ENCODE measurements at regions not wholly inside any gene's neighbourhood (a gene's known extent, or its start where the extent isn't known, plus 50 kb on each side); places are given as distances from the start of the nearest gene placed in this dataset.
"Not testable (repeated sequence)": the region's sequence is repeated elsewhere in the genome, so short reads cannot be mapped to it uniquely, and the experiment has no call there.

DNA sequence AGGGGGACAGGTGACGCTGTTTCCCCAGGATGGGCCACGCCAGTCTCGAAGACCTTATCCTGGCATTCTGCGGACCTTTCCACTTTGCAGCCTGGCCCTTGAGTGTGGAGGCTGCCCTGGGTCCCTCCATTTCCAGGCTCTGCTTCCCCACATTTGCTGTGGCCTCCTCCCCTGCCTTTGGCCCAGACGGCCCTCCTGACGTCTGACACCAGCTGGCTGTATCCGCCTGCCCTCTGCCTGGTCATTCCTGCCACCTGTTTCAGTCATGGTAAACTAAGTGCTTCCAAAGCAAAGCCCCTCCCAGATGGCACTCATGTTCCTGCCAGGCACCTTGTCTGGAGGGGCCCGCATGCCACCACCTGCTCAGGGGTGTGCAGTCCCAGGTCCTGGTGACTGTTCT lies 95.1 kb downstream of the ASB1 start:
- DNase-seq, result no peak

DNA sequence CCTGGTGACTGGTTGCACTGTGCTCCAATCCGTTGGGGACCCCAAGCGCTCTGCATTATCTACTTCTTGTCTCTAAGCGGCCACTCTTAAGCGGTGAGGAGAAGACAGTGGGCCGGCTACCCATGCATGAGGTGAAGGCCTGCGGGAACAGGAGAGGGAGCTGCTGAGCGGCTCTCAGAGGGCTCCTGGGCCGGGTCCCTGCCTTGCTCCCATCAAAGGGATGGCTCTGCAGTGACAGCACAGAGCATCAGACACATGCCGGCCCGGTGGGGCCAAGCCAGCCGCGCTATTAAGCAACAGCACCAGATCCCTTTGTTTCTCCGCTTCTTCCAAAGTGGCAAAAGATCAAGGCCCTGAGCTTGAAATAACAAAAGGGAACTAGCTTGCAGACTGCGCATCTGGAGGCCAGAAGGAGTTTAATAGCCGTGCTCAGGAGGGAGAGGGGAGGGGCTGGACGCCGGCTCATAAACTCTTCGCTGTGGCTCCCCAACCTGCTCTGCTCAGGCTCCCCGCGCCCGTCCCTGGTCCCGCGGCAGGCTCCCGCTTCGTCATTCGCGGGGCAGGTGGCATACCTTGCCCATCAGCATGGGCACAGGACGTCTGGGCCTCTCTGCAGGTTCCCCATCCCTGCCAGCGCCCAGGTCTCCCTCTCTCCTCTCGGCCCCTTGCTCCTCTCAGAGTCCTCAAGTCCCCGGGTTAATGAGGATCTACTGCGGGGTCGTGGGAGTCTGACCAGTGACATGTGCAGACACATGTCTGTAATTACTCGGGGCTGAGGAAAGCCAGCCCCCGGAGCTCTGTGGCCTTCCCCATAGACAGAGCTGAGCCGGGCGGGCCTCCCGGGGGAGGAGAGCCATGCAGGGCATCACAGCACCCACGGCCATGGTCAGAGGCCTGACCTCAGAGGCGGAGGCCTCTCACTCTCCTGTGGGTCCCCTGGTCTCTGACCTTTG lies 96.7 kb downstream of the ASB1 start:
- no peak for DNase-seq

DNA sequence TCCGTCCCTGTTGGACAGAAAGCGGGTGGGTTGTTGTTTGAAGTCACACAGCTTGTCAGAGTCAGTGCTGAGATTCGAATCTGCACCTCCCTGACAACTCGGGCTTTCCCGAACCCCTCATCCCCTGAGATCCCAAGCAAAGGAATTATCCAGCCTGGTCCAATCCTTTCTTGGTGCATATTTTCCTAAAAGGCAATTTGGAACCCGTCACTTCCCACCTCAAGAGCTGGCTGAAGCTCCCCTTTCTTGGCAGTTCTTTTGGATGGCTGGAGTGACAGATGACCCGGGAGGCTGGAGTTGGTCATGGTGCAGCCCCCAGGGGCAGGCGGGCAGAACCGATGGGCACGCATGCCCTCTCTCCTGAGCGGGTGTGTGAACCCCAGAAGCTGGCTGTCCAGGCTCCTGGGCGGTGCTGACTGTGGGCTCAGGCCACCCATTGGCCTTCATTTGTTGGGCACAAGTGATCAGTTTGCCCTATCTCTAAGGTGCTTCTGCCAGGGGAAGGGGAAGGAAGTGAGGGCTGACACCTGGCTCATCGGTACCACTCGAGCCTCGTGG lies 97.8 kb downstream of the ASB1 start:
- DNase-seq, result no peak

DNA sequence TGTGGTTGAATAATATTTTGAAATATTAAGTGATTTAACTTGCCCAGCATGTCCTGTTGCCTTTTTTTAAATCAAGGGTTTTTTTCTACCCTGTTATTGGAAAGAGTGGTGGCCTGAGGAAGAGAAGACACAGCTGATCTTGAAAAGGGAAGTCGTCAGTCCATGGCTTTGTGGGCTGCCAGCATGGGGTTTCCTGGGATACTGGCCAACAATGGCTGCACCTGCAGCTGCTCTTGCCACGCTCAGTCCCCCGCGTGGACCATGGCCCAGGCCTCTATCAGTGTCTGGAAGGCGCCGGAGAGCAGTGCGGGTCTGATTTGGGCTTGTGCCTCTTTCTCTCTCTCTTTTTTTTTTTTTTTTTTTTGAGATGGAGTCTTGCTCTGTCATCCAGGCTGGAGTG lies 99.3 kb downstream of the ASB1 start:
- no peak for DNase-seq

DNA sequence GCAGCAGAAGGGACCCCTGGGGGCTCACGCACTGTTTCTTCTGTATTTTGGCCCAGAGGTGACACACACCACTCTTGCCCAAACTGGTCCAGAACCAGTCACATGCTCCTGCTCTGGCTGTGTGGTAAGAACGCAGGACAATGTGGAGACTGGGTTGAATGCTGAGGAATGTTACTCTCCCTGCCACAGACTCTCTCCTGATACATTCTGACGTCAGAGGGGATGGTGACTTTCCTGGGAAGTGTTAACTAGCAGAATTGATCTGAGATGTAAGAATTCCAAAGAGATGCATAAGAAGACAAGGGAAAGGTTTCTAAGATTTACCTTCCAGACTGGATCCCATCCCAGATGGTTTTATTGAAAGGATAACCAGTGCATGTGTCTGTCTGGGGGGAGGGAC lies 100.8 kb downstream of the ASB1 start:
- no peak for DNase-seq

DNA sequence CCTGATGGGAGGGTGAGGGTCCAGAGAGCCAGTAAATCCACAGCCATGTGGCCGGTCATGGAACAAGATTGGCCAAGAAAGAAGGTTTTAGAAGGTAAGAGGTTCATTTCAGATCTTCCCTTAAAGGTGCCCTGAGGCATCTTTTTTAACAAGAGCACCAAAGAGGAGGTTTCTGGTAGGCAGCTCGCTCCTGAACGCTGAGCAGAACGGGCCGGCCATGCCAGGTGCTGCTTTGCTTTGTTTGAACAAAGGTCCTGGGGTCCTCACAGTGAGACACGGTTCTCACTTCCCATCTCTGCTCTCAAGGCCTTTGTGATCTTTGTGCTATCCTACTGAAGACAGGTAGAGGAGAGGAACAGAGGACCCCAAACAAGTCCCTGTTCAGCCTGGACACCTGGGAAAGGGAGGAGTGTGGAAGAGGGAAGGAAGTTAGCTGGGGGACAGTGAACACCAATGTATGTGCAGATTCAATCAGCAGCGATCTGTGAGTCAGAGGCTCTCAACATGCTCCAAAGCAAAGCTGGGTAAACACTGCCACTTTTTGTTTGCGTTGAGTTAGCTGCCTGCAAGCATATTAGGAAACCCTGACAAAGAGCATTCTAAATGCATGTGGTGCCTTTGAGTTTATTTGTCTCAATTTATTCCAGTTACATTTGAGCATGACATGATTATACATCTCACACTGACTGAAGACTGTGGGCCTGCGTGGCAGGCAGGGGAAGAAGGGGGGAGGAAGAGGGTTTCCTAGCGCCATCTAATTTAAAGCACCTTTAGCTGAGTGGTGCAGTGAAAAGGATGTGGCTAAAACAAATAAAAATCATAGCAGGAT lies 102.4 kb downstream of the ASB1 start:
- DNase-seq, result no peak

DNA sequence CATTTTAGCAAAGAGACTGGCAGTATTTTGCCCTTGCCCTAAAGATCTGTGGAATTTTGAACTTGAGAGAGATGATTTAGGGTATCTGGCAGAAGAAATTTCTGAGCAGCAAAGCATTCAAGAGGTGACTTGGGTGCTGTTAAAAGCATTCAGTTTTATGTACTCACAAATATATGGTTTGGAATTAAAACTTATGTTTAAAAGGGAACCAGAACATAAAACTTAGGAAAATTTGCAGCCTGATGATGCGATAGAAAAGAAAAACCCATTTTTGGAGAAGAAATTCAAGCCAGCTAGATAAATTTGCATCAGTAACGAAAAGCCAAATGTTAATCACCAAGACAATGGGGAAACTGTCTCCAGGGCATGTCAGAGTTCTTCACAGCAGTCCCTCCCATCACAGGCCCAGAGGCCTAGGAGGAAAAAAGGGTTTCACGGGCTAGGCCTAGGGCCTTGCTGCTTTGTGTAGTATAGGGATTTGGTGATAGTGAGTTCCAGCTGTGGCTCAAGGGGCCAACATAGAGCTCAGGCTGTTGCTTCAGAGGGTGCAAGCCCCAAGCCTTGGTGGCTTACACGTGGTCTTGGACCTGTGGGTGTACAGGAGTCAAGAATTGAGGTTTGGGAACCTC lies 104.4 kb downstream of the ASB1 start:
- not testable (repeated sequence) for DNase-seq

DNA sequence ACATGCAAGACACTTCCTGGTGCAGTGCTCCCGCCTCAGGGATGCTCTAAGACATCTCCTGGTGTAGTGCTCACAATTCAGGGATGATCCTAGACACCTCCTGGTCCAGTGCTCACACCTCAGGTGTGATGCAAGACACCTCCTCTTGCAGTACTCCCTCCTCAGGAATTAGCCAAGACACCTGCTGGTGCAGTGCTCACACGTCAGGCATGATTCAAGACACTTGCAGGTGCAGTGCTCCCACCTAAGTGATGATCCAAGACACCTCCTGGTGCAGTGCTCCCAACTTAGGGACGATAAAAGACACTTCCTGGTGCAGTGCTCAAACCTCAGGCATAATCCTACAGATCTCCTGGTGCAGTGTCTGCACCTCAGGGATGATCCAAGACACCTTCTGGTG lies 117.0 kb downstream of the ASB1 start:
- DNase-seq, result not testable (repeated sequence)

DNA sequence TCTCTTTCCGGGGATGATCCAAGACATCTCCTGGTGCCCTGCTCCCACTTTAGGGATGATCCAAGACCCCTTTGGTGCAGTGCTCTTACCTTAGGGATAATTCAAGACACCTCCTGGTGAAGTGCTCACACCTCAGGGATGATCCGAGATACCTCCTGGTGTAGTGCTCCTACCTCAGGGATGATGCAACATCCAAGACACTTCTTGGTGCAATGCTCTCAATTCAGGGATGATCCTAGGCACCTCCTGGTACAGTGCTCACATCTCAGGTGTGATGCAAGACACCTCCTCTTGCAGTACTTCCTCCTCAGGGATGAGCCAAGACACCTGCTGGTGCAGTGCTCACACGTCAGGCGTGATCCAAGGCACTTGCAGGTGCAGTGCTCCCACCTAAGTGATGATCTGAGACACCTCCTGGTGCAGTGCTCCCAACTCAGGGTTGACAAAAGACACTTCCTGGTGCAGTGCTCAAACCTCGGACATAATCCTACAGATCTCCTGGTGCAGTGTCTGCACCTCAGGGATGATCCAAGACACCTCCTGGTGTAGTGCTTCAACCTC lies 122.3 kb downstream of the ASB1 start:
- no peak for DNase-seq

DNA sequence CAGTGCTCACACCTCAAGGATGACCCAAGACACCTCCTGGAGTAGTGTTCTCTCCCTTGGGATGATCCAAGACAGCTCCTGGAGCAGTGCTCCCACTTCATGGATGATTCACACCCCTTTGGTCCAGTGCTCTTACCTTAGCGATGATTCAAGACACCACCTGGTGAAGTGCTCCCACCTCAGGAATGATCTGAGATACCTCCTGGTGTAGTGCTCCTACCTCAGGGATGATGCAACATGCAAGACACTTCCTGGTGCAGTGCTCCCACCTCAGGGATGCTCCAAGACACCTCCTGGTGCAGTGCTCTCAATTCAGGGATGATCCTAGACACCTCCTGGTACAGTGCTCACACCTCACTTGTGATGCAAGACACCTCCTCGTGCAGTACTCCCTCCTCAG lies 123.1 kb downstream of the ASB1 start:
- no peak for DNase-seq

DNA sequence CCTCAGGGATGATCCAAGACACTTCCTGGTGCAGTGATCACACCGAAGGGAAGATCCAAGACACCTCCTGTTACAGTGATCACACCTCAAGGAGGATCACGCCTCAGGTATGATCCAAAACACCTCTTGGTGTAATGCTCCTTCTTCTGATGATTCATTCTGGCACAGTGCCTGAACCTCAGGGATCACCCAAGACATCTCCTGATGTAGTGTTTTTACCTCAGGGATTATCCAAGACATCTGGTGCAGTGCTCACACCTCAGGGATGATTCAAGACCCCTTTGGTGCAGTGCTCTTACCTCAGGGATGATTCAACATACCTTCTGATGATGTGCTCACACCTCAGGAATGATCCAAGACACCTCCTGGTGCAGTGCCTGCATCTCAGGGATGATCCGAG lies 124.4 kb downstream of the ASB1 start:
- DNase-seq, result no peak

DNA sequence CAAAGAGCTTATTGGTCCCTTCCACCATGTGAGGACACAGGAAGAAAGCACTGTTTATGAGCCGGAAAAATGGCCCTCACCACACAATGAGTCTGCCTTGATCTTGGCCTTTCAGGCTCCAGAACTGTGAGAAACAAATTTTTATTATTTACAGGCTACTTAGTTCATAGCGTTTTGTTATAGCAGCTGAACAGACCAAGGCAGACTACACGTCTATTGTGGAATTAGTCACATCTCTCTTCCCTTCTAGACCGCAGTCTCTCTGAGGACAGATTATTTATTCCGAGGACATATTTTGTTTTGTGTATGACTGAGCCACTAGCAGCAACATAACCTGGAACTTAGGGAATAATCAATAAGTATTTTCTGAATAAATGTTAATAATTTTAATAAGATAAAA lies 125.5 kb downstream of the ASB1 start:
- DNase-seq, result no peak

DNA sequence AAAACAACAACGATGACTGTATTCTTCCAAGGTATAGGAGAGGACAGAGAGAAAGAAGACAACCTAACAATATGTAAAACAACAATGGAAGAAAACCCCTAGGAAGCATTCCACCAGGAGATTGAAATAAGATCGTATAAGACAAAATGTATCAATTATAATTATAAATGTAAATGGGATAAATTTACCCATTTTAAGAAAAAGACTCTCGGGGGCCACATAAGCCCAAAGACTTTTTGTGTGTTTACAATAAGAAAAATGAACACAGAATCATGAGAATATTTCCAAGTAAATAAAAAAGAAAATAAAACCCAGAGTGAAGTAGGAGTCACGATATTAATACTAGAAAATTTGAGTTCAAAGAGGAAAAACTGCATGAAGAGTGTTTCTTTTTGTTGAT lies 126.4 kb downstream of the ASB1 start:
- DNase-seq, result no peak

DNA sequence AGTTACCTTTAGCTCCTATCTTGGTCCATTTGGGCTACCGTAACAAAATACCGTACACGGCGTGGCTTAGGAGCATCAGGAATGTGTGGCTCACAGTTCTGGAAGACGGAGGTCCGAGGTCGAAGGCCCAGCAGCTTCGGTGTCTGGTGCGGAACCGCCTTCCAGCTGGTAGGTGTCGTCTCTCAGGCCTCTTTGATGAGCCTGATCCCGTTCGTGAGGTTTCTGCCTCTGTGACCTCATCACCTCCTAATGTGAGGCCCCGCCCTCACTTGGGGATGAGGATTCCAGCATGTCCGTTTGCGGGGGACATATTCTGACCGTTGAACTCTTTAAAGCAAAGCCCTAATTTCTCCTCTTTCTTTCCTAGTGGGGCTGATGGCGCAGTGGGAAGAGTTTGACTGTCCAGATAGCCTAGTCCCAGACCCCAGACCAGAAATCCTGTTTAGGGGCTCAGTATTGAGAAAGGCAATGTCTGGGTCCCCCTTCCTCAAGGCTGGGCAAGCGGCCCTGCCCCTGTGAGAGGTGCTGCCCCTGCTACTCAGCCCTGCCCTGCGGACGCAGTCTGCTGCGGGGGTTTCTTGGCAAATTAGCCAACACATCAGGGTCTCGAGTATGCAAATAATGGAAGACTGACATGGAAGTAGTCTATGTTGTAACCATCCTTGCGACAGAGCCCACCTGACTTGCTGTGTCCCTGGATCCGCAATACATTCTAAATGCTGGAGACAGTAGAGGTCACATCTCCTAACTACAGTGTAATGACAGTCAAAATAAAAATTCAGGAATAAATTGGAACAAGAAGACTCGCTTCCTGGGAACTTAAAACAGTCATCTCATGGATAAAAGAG lies 128.0 kb downstream of the ASB1 start:
- DNase-seq, result no peak

DNA sequence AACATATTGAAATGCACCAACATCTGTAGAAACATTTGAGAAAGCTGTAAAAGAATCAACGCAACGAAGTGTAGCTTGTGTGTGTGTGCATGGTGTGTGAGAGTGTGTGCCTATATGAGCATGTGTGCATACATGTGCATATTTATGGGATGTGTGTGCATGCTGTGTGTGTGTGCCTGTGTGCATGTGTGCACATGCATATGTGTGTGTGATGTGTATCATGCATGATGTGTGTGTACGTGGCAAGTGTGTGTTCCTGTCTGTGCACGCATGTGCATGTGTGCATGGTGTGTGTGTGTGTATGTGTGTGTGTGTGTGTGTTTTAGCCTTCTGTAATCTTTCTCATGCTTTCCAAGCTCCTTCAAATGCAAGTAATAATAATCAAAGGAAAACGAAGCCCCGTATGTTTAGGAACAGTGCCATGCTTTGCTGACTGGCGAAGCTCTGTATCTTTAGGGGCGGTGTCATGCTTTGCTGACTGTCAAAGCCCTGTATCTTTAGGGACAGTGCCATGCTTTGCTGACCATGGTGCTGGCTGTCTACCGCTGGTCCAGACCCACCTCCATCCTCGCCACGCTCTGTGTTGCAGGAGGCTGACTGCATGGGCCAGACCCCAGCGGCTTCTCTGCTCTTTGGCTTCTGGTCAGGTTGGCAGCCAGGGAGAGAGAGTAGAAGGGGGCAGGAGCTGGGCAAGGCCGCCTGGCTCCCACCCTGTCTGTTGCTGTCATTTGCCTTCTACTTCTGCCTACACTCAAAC lies 129.2 kb downstream of the ASB1 start:
- DNase-seq, result no peak

DNA sequence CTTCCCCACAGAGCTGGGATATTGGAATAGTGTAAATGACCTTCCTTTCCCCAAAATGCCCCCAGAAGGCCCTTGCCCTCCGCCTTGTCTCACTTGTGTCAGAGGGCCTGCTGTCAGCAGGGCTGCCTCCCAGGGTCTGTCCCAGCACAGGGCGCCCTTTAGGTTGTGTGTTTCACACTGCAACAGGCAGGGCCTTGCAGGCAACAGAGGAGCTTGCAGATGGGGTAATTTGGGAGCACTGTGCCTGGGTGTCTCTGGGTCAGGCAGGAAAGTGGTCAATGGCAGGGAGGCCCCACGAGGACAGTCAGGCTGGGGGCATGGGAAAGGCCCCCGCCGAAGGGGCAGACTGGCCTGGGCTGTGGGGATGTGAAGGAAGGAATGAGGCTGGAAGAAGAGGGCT lies 130.7 kb downstream of the ASB1 start:
- no peak for DNase-seq

DNA sequence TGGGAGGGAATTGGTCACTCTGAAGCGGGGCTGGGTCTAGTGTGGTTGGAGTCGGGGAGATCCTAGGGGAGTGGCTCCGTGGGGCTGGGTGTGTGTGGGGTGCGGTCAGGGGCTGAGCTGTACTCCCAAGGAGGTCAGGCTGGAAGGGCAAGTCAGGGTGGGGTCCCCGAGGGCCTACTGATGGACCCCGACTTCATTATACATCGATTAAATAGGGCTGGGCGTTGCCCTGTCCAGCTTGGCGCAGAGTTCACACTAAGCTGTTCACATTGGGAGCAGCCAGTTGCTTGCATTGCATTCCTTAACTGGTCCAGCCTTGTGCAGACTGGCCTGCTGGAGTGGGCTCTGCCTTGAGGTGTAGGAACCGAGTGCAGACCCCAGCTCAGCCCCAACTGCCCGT lies 131.2 kb downstream of the ASB1 start:
- DNase-seq, result no peak

DNA sequence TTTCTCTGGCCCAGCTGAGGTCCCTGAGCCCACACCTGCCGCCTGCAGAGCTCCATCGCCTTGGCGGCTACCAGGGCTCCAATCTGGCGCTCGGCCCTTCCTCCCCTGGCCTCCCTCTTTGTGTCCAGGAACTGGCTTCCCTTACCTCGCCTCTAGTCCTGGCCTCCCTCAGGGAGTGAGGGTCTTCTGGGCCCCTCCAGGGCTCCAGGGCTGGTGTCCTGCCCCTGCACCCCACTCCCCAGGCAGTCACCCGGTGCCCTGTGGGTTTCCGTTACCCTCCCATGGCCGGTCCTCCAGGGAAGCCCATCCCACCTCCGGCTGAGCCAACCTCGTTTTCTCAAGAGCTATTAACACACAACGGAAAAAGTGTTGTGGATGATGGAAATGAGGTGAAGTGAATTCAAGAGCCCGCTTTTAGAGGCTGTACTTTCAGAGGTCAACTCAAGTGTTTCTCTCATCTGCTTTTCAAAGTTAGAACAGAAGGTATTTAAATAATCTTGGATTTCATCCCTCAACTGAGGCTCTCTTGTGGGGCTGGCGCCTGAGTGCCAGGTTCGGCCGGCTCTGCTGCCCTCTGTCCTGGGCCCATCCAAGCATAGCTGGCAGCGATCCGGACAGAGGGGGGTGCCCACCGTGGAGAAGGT lies 131.9 kb downstream of the ASB1 start:
- no peak for DNase-seq

DNA sequence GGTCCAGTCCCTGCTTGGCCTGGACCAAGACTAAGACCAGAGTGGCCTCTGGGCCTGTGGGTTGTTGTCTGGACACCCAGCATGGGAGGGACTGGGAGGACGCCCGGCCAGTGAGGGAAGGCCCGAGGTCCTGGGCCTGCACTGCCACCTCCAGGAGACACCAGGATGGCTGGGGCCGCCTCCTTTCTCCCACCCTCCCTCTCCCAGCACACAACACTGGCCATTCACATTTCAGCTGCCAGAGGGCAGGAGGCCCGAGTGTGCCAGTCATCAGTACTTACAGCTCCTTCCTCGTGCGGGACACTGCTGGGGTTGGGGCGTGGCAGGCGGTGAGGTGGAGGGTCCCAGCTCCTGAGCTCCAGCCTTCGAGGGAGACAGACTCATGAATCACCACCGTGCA lies 133.5 kb downstream of the ASB1 start:
- no peak for DNase-seq

DNA sequence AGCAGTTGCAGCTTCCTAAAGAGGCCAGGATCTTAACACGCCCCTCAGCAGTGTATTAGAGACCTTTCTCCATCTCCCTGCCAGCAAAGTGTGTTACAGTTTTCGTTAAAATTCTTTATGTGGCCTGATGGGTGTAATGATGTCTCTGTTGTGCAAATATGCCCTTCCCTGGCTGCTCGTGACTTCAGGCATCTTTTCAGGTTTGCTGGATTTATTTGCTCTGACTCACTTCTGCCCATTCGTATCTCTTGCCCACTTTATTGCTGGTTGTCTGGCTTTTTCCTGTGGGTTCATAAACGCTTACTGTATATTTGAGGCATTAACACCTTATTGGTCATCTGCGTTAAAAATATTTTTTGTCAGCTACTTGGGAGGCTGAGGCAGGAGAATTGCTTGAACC lies 134.5 kb downstream of the ASB1 start:
- no peak for DNase-seq

DNA sequence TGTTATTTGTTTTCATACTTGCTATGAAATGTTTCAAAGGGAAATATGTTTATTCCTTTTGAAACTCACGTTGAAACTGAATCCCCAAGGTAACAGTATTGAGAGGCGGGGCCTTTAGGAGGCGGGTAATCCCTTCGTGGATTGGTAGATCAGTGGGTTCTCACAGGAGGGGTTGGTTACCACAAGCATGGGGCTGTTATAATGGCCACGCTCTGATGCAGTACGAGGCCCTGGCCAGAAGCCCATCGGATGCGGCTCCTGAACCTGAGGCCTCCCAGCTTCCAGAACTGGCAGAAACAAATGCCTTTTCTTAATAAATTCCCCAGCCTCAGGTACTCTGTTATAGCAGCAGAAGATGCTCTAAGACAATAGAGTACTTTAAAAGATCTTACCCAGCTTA lies 135.7 kb downstream of the ASB1 start:
- DNase-seq, result no peak

All from hippocampal formation (tissue), 2 donors.